ENCODE measurements at regions not wholly inside any gene's neighbourhood (a gene's known extent, or its start where the extent isn't known, plus 50 kb on each side); places are given as distances from the start of the nearest gene placed in this dataset.

GRCh38 chr6:168841609-168842278 lies 400.8 kb downstream of the SMOC2 start:
- no peak for TF ChIP-seq CTCF (conservative IDR thresholded peaks at IDR 0.05)
- TF ChIP-seq EZH2 (IDR thresholded peaks at IDR 0.05; ENCODE audit: low read depth), result no peak
